HG03460 (cell line): ENCODE measurements at regions not wholly inside any gene's neighbourhood (a gene's known extent, or its start where the extent isn't known, plus 50 kb on each side); places are given as distances from the start of the nearest gene placed in this dataset.

ENCODE experiments used
- ATAC-seq: cut with Tn5 transposase; IDR thresholded peaks from one replicate; pipeline ENCODE4 v1.9.1; 2021; ENCODE audit not compliant: unreplicated experiment

DNA sequence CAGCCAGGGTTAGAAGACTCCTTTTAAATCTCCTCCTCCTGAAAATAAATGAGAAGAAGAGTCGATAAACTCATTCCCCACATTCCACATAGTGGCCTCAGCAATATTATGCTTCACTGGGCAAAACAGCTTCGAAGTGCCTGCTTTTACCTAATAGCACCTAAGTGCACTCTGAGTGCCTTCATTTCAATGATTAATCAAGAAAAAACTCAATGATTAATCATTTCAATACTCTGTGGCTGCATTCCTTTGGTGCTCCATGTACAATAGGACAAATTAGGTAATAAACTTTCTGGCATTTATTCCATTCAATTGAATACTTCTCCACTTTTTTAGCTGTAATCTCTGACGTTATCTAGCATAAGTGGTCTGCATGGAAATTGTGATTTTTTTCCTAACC lies 174.6 kb downstream of the CCDC71L start:
- no peak for ATAC-seq

GRCh38 chr7:106485919-106486318 lies 175.0 kb downstream of the CCDC71L start:
- no peak for ATAC-seq

DNA sequence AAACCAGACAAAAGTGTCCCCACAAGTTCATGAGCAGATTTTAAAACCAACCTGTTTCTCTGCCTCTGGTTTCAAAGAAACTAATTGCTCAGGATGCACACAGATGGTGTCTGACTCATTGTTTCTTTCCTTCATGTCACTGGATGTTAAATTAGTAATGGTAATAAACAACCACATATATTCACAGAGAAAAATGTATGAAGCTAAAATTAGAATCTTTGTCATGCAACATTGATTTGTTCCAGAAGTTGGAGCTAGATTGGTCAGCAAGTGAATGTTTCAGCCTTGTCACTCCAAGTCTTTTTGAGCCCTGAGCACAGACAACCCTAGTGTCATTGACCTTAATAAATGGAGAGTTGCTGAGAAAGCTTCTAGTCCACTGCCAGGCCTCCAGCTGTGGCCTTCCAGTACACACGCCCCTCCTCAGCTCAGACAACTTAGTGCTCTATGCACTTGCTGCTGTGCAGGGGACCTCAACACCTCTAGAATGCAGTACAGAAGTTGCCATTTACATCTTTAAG lies 175.9 kb downstream of the CCDC71L start:
- no peak for ATAC-seq

GRCh38 chr7:106484562-106484961 lies 176.4 kb downstream of the CCDC71L start:
- no peak for ATAC-seq

GRCh38 chr7:106482091-106482490 lies 178.9 kb downstream of the CCDC71L start:
- no peak for ATAC-seq

- ATAC-seq, result peak; percentile 5
These were observed 180.3 kb downstream of the CCDC71L start for GRCh38 chr7:106480616-106481031.

DNA sequence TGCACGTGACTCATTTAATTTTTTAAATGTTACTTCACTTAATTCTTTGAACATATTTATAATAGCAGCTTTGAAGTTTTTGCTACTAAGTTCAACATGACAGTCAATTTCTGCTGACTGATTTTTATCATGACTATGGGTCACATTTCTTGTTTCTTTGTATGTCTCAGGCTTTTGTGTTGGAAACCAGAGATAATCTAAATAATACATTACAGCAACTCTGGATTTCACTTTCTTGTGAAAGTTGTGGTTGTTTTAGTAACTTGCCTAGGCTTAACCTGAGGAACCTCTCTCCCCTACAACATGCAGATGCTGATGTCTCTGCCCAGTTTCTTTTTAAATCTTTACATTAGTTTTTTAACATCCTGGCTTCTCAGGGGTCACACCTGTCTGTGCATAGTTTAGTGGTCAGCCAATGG lies 180.8 kb downstream of the CCDC71L start:
- ATAC-seq, result peak; percentile 72

DNA sequence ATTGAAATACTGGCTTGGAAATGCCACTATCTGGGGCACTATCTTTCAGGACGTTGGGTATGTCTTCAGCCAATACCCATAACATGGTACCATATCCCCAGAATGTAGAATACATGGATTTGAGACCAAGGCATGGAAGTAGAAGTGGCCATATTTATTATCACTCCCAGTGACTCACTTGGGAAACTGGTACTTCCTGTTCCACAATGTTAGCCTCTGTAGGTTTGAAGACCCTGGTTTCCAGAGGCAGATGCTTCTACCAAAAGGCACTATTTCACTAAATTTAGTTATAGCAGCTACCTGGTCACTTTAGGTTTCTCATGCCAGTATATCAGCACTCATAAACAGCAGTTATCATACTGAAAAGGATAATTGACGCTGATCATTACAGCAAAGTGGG lies 184.2 kb downstream of the CCDC71L start:
- no peak for ATAC-seq

DNA sequence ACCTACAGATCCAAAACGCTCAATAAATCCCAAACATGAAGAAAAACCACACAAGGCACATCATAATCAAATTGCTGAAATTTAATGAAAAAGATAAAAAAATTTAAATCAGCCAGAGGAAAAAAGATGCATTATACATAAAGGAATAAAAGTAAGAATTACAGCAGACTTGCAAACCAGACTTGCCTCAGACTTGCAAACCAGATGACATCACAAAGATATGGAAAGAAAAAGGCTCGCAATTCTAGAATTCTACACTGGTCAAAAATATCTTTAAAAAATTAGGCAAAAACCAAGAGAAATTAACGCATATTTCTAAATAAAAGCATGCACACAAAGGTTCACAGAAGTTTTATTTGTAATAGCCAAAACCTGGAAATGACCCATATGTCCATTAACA lies 188.0 kb upstream of the NAMPT start:
- no peak for ATAC-seq

GRCh38 chr7:106471686-106472440 lies 187.1 kb upstream of the NAMPT start:
- no peak for ATAC-seq

GRCh38 chr7:106471021-106471420 lies 186.2 kb upstream of the NAMPT start:
- ATAC-seq, result no peak

DNA sequence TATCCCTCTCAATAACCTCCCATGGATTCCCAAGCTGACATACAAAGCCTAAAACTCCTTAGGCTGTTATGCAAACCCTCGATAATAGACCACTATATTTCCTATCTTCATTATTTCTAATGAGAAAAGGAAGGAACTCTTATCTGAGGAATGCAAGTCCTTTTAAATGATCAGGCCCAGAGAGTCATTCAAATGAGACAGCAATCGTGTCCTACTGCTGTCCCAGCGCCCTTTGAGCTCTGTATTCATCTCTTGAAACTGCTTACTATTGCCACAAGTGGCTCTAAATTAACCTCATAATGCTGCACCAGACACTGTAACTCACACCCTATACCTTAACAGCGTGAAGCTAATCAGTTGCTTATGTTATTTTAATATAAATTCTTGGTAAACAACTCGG lies 182.1 kb upstream of the NAMPT start:
- no peak for ATAC-seq

- ATAC-seq, result no peak
These were observed 181.1 kb upstream of the NAMPT start for GRCh38 chr7:106465704-106466468.

- no peak for ATAC-seq
These were observed 179.9 kb upstream of the NAMPT start for GRCh38 chr7:106464651-106465050.

DNA sequence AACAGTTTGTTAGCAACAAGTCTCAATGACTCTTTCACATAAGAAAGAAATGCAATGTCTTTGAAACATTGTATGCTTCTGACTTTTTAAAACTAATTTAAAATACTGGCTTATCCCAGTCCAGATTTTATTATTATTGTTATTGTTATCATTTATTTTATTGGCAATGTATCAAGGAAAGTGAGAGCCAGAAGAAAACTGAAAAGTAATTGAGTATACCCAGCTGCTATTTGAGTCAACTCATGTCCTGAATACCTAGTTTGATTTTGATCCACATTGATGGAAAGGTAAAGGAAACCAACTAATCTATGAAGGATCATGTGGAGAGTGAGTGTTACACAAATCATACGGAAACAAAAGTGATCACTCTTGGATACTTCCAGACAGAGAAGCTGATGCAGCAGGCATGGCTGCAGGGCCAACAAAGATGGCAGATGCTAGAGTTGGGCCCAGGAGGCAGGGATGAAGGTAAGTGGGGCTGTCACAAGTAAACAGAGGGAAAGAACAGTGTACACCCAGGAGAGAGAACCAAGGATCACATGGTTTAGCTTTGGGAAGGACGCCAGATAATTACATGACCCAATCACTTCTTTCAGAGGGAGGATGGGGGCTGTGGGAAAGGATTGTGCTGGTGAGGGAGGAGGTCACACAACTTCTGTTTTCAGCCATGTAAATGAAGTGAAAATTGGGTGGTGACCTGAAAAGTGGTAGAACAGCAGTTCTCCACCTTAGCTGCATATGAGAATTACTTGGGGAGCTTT lies 179.2 kb upstream of the NAMPT start:
- ATAC-seq, result no peak

GRCh38 chr7:106462914-106463482 lies 178.2 kb upstream of the NAMPT start:
- ATAC-seq, result no peak

- no peak for ATAC-seq
These were observed 177.6 kb upstream of the NAMPT start for GRCh38 chr7:106462365-106462859.

DNA sequence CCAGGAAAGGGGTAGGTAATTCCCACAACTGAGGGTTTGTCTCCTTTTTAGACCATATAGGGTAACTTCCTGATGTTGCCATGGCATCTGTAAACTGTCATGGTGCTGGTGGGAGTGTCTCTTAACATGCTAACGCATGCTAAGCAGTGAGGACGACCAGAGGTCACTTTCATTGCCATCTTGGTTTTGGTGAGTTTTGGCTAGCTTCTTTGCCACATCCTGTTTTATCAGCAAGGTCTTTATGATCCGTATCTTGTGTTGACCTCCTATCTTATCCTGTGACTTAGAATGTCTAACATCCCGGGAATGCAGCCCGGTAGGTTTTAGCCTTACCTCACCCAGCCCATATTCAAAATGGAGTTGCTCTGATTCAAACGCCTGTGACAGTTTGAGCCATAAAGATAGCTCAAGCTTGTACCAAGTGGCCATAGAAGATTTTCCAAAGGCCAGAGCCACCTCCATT lies 176.0 kb upstream of the NAMPT start:
- ATAC-seq, result no peak

DNA sequence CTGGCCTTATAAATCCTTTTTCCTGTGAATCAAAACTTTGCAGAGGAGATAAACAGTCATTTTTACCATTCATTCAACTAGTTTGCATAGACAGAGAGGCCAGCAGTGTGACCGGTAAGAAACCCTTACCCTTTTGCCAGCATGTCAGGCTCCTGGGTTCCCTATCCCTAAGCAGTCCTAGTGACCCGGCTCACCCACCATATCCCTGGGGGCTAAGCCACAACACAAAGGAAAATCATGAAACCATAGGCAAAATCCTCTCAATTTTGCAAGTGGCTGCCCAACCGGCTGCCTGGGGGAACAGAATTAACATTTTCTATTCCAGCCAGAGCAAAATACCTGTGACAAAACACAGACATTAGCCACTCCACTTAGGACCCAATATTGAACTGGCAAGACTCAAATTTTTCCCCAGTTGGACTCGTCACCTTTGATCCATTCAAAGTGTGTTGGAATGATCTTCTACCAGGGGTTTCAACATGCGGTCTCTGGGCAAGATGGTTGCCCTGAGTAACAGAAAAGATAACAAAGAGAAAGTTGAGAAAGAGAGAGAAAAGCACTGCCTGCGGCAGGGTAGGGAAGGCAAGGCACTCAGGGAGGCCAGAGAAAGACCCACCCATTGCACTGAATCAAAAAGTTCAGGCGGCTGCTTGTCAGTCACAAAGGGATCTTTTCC lies 174.8 kb upstream of the NAMPT start:
- ATAC-seq, result no peak

DNA sequence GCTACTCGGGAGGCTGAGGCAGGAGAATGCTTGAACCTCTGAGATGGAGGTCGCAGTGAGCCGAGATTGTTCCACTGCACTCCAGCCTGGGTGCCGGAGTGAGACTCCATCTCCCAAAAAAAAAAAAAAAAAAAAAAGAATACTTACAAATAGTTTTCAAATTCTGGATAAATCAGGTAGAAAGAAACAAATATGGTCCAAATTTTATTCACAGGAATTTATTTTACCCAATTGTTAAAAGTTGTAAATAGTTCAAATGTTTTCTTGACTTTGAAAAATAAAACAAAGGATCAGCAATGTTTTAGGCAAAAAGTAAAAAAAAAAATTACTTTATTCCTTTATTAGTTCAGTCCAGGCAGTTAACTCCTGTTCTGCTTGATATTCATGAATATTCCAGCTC lies 172.9 kb upstream of the NAMPT start:
- ATAC-seq, result no peak
